Naive thymus-derived CD8-positive, alpha-beta T cell (primary cell): ENCODE measurements at regions not wholly inside any gene's neighbourhood (a gene's known extent, or its start where the extent isn't known, plus 50 kb on each side); places are given as distances from the start of the nearest gene placed in this dataset.

Source experiments
- ATAC-seq, 2 donors: fragments of 150-1000 bp; cut with Tn5 transposase in 1 of 2; sonication (Bioruptor Pico), chemical (Tn5 transposase) in 1 of 2; 1 replicate in 1 of 2; 2 replicates in 1 of 2; pipeline ENCODE4 v1.10.0; 2021; ENCODE audit warnings: mild to moderate bottlenecking in 2 of 2, moderate library complexity in 2 of 2
- POLR2A ChIA-PET: fragments of 350-600 bp; sonication (Branson Sonifier 250); formaldehyde crosslinking; loops from one replicate; lab custom pipeline; 2021; ENCODE audit warnings: antibody characterized with exemption; lab: Charles Lee
- DNase-seq, 10 donors: peaks; one replicate each; pipeline versions ENCODE4 v3.0.0 to v3.0.0-alpha.2; 2020 to 2022
- H3K27ac Mint-ChIP-seq, 10 donors: one replicate each; pipeline ENCODE4 v1.8.0; 2020 to 2022; ENCODE audit warnings: mild to moderate bottlenecking in 10 of 10, mixed read lengths in 10 of 10, moderate library complexity in 4 of 10, inconsistent platforms in 1 of 10
- H3K27me3 Mint-ChIP-seq, 5 donors: one replicate each; pipeline ENCODE4 v1.8.0; 2021 to 2022; ENCODE audit warnings: mixed read lengths in 5 of 5
- H3K36me3 Mint-ChIP-seq, 3 donors: one replicate each; pipeline ENCODE4 v1.8.0; 2020 to 2022; ENCODE audit warnings: mixed read lengths in 3 of 3, mild to moderate bottlenecking in 2 of 3, inconsistent platforms in 1 of 3
- H3K4me1 Mint-ChIP-seq, 4 donors: one replicate each; pipeline ENCODE4 v1.8.0; 2021 to 2022; ENCODE audit warnings: mixed read lengths in 4 of 4
- H3K4me3 Mint-ChIP-seq, 10 donors: one replicate each; pipeline ENCODE4 v1.8.0; 2020 to 2022; ENCODE audit warnings: mild to moderate bottlenecking in 10 of 10, mixed read lengths in 10 of 10, moderate library complexity in 6 of 10, inconsistent platforms in 1 of 10
- H3K9me3 Mint-ChIP-seq, 9 donors: one replicate each; pipeline ENCODE4 v1.8.0; 2020 to 2022; ENCODE audit warnings: mixed read lengths in 9 of 9, mild to moderate bottlenecking in 3 of 9, inconsistent platforms in 1 of 9, moderate library complexity in 1 of 9

DNA sequence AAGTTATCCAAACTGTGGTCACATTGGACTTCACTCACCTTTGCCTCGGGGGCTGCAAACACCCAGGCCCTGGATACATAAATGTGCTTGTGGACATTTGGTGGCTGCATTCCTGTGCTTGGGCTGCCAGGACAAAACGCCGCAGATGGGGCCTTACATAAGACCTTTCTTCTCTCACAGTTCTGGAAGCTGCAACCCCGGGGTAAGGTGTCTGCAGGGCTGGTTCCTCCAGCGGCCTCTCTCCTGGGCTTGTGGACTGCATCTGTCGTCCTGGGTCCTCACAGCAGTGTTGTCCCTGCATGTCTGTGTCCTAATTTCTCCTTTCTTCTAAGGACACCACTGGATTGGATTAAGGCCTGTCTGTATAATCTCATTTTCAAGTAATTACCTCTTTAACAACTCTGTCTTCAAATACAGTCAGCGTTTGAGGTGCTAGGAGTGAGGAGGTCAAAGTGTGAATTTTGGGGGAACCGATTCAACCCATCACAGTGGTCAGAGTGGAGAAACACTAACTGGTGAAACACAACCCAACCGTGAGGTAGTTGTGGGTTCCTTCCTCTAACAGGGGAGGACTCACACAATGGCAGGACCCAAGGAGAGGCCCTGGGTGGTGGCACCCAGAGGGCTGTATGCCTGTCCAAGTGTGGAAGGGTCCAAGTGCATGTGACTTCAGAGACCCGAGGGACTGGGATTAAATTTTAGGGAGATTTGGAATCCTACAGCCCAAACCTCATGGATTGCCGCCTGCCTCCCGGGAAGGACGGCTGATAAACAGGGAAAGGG, 415.6 kb downstream of the IRX2 start:
- no peak overlapping the region for H3K4me3 Mint-ChIP-seq
- H3K36me3 Mint-ChIP-seq: no peaks in the 10 kb centered on the region
- H3K9me3 Mint-ChIP-seq: peaks cover 0 to 13% (median 0%) of the 10 kb centered on the region in 9 donors
- ATAC-seq: no peak
- no peak for DNase-seq
- no peak overlapping the region for H3K27ac Mint-ChIP-seq
- H3K27me3 Mint-ChIP-seq: peaks cover 0 to 18% (median 0%) of the 10 kb centered on the region in 5 donors
- POLR2A ChIA-PET: no interaction called here
- no peaks in the 10 kb centered on the region for H3K4me1 Mint-ChIP-seq

- POLR2A ChIA-PET: no interaction called here
- Mint-ChIP-seq H3K36me3 (no peaks in the 10 kb centered on the region), H3K4me3 (no peak overlapping the region), H3K27ac (no peak overlapping the region), H3K9me3 (peaks cover 0 to 13% (median 0%) of the 10 kb centered on the region in 9 donors), H3K27me3 (peaks cover 0 to 18% (median 0%) of the 10 kb centered on the region in 5 donors), H3K4me1 (no peaks in the 10 kb centered on the region)
- ATAC-seq: no peak
- no peak for DNase-seq
Observed at GRCh38 chr5:2335125-2335732, 416.2 kb downstream of the IRX2 start.

GRCh38 chr5:2334719-2335118, 416.8 kb downstream of the IRX2 start:
- no peaks in the 10 kb centered on the region for H3K36me3 Mint-ChIP-seq
- no peak for ATAC-seq
- H3K9me3 Mint-ChIP-seq: peaks cover 0 to 13% (median 0%) of the 10 kb centered on the region in 9 donors
- no peak for DNase-seq
- H3K27ac Mint-ChIP-seq: no peak overlapping the region
- H3K4me1 Mint-ChIP-seq: no peaks in the 10 kb centered on the region
- no peak overlapping the region for H3K4me3 Mint-ChIP-seq
- peaks cover 0 to 18% (median 0%) of the 10 kb centered on the region in 5 donors for H3K27me3 Mint-ChIP-seq
- POLR2A ChIA-PET: no interaction called here

DNA sequence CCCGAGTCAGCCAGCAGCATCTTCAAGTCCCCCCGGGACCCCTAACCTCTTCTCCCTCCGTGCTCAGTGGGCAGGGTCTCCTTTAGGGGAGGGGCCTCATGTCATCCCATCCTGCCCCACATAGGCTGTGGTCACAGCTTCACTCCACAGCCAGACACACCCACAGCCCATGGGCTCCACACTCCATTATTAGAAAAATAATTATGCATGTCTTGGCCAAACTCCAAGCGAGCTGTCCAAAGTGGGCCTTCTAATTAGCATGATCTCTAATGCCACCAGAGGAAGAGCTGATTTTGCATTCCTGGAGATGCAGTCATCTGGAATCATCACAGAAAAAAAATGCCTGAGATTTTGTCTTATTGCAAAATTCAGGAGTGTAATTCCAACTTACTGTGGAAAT, 418.2 kb downstream of the IRX2 start:
- peaks cover 0 to 13% (median 0%) of the 10 kb centered on the region in 9 donors for H3K9me3 Mint-ChIP-seq

DNA sequence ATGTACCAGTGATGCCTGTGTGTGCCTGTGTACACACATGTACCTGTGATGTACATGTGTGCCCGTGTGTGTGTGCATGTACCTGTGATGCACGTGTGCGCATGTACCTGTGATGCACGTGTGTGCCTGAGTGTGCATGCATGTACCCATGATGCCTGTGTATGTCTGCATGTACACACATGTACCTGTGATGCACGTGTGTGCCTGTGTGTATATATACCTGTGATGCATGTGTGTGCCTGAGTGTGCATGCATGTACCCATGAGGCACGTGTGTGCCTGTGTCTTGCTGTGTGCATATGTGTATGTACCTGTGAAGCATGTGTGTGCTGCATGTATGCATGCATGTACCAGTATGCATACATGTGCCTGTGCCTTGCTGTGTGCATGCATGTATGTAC, 419.0 kb downstream of the IRX2 start:
- H3K4me1 Mint-ChIP-seq: no peaks in the 10 kb centered on the region
- H3K27ac Mint-ChIP-seq: no peak overlapping the region
- ATAC-seq: no peak
- DNase-seq: no peak
- no peaks in the 10 kb centered on the region for H3K36me3 Mint-ChIP-seq
- peaks cover 0 to 22% (median 0%) of the 10 kb centered on the region in 5 donors for H3K27me3 Mint-ChIP-seq
- H3K9me3 Mint-ChIP-seq: peaks cover 0 to 13% (median 0%) of the 10 kb centered on the region in 9 donors
- POLR2A ChIA-PET: no interaction called here
- no peak overlapping the region for H3K4me3 Mint-ChIP-seq

More for the DNA sequence above, 418.2 kb downstream of the IRX2 start:
- POLR2A ChIA-PET: no interaction called here
- ATAC-seq (no peak), DNase-seq (no peak)
- H3K36me3 Mint-ChIP-seq: no peaks in the 10 kb centered on the region
- H3K4me3 Mint-ChIP-seq: no peak overlapping the region
- H3K27ac Mint-ChIP-seq: no peak overlapping the region
- H3K4me1 Mint-ChIP-seq: no peaks in the 10 kb centered on the region
- peaks cover 0 to 22% (median 0%) of the 10 kb centered on the region in 5 donors for H3K27me3 Mint-ChIP-seq

GRCh38 chr5:2330325-2331130, 420.9 kb downstream of the IRX2 start:
- Mint-ChIP-seq H3K4me1 (no peaks in the 10 kb centered on the region), H3K4me3 (no peak overlapping the region), H3K27me3 (peaks cover 0 to 17% (median 0%) of the 10 kb centered on the region in 5 donors), H3K36me3 (no peaks in the 10 kb centered on the region), H3K27ac (no peak overlapping the region), H3K9me3 (peaks cover 0 to 13% (median 0%) of the 10 kb centered on the region in 9 donors)
- POLR2A ChIA-PET: no interaction called here
- ATAC-seq (no peak), DNase-seq (no peak)

GRCh38 chr5:2329741-2330140, 421.7 kb downstream of the IRX2 start:
- Mint-ChIP-seq H3K27ac (no peak overlapping the region), H3K36me3 (no peaks in the 10 kb centered on the region), H3K4me1 (no peaks in the 10 kb centered on the region), H3K4me3 (no peak overlapping the region), H3K27me3 (peaks cover 0 to 19% (median 4%) of the 10 kb centered on the region in 5 donors), H3K9me3 (peaks cover 0 to 13% (median 0%) of the 10 kb centered on the region in 9 donors)
- no peak for DNase-seq
- no peak for ATAC-seq
- POLR2A ChIA-PET: no interaction called here

DNA sequence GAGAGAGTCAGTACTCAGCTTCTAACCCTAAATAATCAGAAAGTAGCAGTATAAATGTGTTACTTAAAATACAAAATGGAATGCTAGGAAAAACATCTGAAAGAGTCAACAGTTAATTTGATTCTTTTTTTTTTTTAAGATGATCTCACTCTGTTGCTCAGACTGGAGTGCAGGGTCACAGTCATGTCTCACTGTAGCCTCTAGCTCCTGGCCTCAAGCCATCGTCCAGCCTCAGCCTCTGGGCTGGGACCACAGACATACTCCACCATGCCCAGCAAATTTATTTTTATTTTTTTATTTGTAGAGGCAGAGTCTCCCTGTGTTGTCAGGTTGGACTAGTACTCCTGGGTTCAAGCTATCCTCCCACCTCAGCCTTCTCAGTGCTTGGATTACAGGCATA, 424.9 kb downstream of the IRX2 start:
- ATAC-seq (no peak), DNase-seq (no peak)
- H3K4me3 Mint-ChIP-seq: no peak overlapping the region
- H3K27me3 Mint-ChIP-seq: peaks cover 3 to 24% (median 19%) of the 10 kb centered on the region in 5 donors
- no peaks in the 10 kb centered on the region for H3K36me3 Mint-ChIP-seq
- H3K27ac Mint-ChIP-seq: no peak overlapping the region
- H3K9me3 Mint-ChIP-seq: peaks cover 0 to 11% (median 0%) of the 10 kb centered on the region in 9 donors
- no peaks in the 10 kb centered on the region for H3K4me1 Mint-ChIP-seq
- POLR2A ChIA-PET: no interaction called here

GRCh38 chr5:2324788-2325187, 426.7 kb downstream of the IRX2 start:
- Mint-ChIP-seq H3K36me3 (no peaks in the 10 kb centered on the region), H3K4me3 (no peak overlapping the region), H3K4me1 (no peaks in the 10 kb centered on the region), H3K27ac (no peak overlapping the region), H3K27me3 (peaks cover 3 to 42% (median 27%) of the 10 kb centered on the region in 5 donors), H3K9me3 (peaks cover 0 to 10% (median 0%) of the 10 kb centered on the region in 9 donors)
- no peak for DNase-seq
- POLR2A ChIA-PET: no interaction called here
- ATAC-seq: no peak

DNA sequence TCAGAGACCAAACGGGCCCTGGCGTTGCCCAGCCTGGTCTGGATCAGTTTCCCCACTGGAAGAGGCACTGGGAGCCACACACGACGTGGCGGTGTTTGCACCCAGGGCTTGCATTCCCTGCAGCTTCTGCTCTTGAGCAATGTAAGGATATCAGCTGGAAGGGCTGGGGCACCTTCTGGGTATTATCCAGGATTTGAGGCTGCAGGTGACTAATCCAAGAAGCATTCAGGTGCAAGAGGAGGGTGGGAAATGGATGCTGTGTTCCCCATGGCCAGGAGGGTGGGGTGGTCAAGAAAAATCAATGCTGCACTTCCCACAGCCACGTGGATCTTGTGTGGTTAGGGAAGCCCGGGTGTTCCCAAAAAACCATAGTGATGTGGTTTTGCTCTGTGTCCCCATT, 430.9 kb downstream of the IRX2 start:
- POLR2A ChIA-PET: no interaction called here
- Mint-ChIP-seq H3K4me3 (no peak overlapping the region), H3K27ac (no peak overlapping the region), H3K36me3 (no peaks in the 10 kb centered on the region), H3K9me3 (peaks cover 0 to 25% (median 0%) of the 10 kb centered on the region in 9 donors), H3K27me3 (peaks cover 3 to 42% (median 24%) of the 10 kb centered on the region in 5 donors), H3K4me1 (no peaks in the 10 kb centered on the region)
- no peak for ATAC-seq
- no peak for DNase-seq

GRCh38 chr5:2317540-2317939, 433.9 kb downstream of the IRX2 start:
- peaks cover 0 to 6% (median 0%) of the 10 kb centered on the region in 3 donors for H3K36me3 Mint-ChIP-seq
- H3K9me3 Mint-ChIP-seq: peaks cover 0 to 34% (median 3%) of the 10 kb centered on the region in 9 donors
- no peaks in the 10 kb centered on the region for H3K4me1 Mint-ChIP-seq
- no peak overlapping the region for H3K27ac Mint-ChIP-seq
- peaks cover 0 to 24% (median 9%) of the 10 kb centered on the region in 5 donors for H3K27me3 Mint-ChIP-seq
- ATAC-seq: no peak
- no peak for DNase-seq
- POLR2A ChIA-PET: no interaction called here
- H3K4me3 Mint-ChIP-seq: no peak overlapping the region

DNA sequence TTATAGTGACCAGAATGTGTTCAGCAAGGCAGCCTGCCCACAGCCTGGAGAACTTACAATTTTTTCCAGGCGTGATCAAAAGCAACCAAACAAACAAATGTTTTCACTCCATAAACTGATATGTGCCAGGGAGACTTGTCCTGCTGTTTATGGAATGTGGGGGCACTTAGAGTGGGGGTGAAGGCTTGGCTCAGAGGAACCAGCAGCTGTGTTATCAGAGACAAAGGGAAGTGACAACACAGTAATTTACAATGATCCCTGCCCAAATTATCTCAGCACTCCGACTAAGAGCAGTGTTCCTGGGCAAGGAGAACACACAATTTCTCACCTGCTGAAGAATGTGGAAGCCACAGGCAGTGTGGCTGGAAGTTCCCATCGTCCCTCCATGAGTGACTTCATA, 429.1 kb upstream of the IRX4 start:
- H3K36me3 Mint-ChIP-seq: peaks cover 0 to 6% (median 0%) of the 10 kb centered on the region in 3 donors
- ATAC-seq (no peak), DNase-seq (no peak)
- H3K27me3 Mint-ChIP-seq: peaks cover 0 to 2% (median 0%) of the 10 kb centered on the region in 5 donors
- H3K27ac Mint-ChIP-seq: no peak overlapping the region
- no peaks in the 10 kb centered on the region for H3K4me1 Mint-ChIP-seq
- H3K9me3 Mint-ChIP-seq: peaks cover 0 to 18% (median 2%) of the 10 kb centered on the region in 9 donors
- no peak overlapping the region for H3K4me3 Mint-ChIP-seq
- POLR2A ChIA-PET: no interaction called here

- ATAC-seq (no peak), DNase-seq (no peak)
- Mint-ChIP-seq H3K4me3 (no peak overlapping the region), H3K36me3 (peaks cover 0 to 6% (median 0%) of the 10 kb centered on the region in 3 donors), H3K27ac (no peak overlapping the region), H3K27me3 (peaks cover 0 to 2% (median 0%) of the 10 kb centered on the region in 5 donors), H3K9me3 (peaks cover 0 to 13% (median 2%) of the 10 kb centered on the region in 9 donors), H3K4me1 (no peaks in the 10 kb centered on the region)
- POLR2A ChIA-PET: no interaction called here
Observed at GRCh38 chr5:2310946-2311345, 428.2 kb upstream of the IRX4 start.
